ENCODE measurements at regions not wholly inside any gene's neighbourhood (a gene's known extent, or its start where the extent isn't known, plus 50 kb on each side); places are given as distances from the start of the nearest gene placed in this dataset.

DNA sequence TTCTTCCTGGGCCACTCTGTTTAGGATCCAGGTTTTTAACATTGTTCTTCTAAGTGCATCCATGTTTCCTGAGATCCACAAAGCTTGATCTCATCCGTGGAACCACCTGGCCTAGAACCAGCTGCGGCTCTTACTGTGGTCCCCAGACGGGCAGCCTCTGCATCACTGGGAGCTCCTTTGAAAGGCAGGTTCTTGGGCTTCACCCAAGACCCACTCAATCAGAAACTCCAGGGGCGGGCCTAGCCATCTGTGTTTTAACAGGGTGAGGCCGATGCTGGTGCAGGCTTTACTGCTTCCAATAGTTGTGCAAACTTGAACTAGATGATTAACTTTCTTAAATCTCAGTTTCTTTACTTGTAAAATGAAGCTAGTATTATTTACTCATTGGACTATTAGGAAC, 605.7 kb downstream of the FGF9 start:
- DNase-seq (ENCODE audit: low spot score) (no peak), FAIRE-seq (no peak)

DNA sequence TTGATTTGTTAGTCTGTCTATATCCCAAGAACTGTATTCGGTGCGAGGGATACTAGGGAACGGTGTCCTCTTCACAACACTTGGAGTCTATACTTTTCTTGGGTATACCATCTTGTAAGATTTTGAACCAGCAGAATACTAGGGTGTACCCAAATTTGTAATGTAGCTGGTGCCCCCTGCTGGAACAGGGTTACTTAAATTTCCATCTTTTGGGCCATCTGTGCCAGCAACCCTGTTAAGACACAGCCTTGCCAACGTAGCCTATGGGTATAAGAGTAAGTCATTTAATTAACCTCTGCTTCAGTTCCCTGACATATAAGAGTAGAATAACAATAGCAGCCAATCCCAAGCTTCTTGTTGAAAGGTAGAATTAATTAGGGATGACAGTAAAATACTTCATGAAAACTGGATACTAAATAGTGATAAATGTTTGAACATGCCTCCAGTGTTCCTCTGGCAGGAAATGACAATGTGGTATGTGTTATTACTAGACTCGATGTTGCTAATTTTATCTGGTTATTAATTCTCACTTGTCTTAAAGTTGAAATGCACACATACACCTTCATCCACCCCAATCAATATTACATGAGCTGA, 607.6 kb downstream of the FGF9 start:
- DNase-seq (ENCODE audit: low spot score) (no peak), FAIRE-seq (no peak)

DNA sequence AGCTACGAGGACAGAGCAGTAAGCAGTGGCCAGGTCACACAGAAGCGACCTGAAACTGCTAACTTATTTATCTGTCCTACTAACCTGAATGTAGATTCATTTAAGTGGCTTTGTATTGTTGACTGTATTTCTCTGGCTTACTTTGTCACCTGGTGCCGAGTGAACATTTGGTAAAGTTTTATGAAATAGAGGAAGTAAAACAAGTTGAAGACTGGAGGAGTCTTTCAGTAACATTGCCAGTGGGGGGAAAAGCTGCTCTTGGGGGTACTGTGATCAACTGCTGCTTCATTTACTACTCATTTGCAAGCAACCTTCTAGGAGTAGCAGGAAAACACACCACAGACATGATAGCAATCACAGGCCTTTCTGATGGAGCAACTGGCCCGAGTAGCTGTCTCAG, 615.0 kb downstream of the FGF9 start:
- DNase-seq (ENCODE audit: low spot score) (no peak), FAIRE-seq (no peak)

DNA sequence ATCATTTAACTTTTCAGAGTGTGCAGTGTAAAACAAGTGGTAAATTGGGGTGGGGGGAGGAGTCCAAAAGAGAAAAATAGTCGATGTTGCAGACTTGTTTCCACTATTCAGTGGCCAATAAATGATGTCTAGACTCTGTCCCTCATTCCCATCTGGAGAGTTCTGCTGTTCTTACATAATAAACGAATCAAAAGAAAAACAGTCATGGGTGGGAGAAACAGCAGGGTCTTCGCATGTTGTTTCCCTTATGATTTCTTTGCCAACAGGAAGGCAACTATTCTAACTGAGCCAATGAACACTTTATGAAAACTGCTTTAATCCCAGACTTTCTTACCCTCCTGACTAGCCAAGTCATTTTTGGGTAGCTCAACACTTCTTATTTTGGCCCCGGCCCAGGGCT, 615.5 kb downstream of the FGF9 start:
- FAIRE-seq = no peak
- no peak for DNase-seq (ENCODE audit: low spot score)

DNA sequence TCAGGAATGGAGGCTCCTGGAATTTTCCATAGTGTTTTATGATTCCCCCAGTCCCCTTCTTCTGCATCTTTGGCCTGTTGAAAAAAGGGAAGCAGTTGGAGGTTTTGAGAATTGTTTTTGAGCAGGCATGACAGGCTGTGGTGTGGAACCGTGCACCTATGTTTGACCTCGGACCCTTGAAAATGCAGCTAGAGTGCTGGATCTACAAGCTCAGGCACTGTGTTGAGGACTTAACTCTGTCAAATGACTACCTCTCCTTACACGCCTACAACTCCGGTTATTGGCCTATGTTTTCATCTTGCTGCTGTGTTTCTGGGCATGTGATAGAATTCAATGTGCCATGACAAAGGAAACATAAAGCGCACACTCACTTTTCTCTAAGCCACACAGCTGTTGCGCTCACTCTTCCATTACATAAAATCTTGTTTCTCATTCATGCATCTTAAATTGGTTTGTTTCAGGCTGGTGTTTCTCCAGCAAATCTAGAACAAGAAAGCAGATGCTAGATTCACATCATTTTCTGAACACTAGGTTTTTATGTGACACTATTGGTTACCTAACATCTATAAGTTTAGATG, 616.6 kb downstream of the FGF9 start:
- no peak for FAIRE-seq
- DNase-seq (ENCODE audit: low spot score) = no peak

DNA sequence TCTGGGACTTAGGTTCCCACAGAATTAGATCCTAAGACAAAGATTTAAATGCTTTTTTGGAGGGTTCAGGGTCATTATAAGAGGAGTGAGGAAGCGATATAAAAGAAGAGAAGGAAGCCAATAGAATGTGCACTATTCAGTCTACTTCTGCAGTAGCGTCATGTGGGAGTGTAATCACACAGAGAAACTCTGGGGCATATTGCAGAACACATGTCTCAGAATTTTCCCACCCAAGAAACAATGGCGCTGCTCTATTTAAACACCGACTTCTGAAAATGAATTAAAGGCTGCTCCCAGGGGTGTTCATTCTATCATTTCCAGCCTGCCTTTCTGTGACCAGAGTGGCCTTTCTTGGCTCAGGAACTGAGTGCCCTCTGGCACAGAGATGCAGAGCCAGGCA, 617.6 kb downstream of the FGF9 start:
- no peak for DNase-seq (ENCODE audit: low spot score)
- FAIRE-seq = no peak

DNA sequence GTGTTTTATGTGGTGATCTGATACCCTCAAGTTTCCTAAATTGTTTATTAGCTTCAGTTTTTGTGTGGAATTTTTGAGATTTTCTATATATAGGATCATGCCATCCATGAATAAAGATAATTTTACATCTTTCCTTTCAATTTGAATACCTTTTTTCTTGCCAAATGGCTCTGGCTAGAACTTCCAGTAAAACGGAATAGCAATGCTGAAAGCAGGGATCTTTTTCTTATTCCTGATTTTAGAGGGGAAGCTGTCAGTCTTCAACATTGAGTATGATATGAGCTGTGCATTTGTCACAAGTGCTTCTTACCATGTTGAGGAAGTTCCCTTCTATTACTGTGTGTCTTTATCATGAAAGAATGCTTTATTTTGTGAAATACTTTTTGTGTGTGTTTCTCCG, 618.8 kb downstream of the FGF9 start:
- no peak for FAIRE-seq
- no peak for DNase-seq (ENCODE audit: low spot score)

DNA sequence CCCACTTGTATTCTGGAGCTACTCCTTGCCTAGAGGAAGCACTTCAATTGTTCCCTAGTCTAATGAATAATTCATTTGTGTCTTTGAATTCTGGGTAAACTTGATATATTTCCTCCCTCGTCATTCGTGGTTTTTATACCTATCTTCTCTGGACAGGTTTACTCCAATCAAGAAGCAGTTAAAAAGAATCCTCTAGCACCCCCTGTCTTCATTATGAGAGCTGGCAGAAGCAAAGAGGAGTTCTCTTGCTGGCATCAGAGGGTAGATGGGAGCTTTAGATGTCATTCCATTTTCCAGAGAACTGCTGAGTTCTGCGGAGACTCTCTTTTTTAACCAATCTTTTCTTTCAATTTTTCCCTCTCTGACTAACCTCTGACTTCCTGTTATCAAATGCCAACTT, 627.7 kb downstream of the FGF9 start:
- DNase-seq (ENCODE audit: low spot score) (no peak), FAIRE-seq (no peak)

DNA sequence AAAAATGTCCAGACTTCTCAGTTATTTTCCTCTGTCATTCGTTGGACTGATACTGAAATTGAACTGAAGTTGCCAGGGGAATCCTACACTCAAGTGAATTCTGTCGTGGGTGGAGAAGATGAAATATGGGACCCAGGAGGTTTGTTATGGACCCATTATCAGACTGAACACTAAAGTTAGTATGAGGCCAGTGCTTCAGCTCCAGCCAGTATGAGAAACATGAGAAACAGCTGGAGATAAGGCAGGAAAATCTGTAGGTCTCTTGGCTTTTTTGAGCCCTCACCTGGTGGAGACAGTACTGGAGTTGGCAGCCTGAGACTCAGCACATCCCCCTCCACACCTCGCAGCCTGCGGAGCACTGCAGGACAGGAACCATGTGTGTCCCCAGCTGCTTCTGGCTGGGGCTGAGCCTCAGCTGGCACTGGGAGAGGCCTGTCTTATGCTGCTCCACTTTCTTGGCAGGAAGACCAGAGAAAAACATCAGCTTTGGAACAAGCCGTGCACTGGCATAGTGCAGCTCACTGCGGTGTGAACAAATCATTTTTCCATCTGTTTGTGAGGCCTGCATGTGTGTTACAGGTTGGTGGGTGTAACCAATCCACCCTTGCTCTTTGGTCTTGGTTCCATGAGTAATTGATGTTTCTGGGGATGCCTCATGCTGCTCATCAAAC, 641.0 kb downstream of the FGF9 start:
- DNase-seq (ENCODE audit: low spot score) (no peak), FAIRE-seq (no peak)

DNA sequence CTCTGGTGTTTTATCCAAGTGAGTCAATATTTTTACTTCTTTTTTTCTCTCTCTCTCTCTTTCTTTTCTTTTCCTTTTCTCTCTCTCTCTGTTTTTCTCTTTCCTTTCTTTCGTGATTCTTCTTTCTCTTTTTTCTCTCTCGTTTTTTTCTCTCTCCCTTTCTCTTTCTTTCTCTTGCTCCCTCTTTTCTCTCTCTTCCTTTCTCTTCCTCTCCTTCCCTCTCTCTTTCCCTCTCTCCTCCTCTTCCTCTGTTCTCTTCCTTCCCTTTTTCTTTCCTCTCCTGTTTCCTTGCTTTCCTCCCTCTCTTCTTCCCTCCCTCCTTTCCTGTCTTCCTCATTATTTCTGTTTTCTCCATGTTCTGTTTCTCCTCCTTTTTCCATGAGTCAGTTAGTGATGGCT, 641.5 kb downstream of the FGF9 start:
- FAIRE-seq = no peak
- DNase-seq (ENCODE audit: low spot score) = no peak

DNA sequence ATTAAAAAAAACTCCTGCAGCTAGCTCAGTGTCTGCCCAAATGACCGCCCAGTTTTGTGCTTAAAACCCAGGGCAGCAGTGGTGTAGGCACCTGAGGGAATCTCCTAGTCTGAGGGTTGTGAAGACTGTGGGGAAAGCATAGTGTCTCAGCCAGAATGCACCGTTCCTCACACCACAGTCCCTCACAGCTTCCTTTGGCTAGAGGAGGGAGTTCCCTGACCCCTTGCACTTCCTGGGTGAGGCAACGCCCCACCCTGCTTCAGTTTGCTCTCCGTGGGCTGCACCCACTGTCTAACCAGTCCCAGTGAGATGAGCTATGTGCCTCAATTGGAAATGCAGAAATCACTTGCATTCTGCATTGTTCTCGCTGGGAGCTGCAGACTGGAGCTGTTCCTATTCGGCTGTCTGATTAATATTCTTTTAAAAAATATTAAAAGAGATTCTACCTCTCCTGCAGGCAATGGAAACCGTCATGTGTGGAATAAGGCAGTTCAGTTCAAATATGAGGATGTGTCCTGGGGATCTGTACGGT, 645.7 kb downstream of the FGF9 start:
- DNase-seq (ENCODE audit: low spot score) (no peak), FAIRE-seq (no peak)

DNA sequence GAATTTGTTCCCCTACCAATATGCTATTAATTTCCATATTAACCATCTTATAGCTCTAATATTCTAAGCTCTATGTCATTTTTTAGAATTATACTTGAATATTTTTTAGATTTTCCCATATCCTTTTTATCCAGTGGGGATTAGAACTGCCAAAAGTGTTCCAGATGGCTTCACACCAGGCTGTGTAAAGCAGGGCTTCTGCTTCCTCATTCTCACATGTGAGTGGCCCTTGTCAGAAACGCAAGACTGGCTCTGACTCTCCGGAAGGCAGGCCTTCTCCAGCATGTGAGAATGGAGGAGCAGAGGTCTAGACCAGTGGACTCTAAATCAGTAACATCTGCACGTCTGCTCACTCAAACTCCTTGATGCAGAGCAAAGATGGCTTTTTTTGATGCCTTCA, 650.1 kb downstream of the FGF9 start:
- FAIRE-seq = no peak

DNA sequence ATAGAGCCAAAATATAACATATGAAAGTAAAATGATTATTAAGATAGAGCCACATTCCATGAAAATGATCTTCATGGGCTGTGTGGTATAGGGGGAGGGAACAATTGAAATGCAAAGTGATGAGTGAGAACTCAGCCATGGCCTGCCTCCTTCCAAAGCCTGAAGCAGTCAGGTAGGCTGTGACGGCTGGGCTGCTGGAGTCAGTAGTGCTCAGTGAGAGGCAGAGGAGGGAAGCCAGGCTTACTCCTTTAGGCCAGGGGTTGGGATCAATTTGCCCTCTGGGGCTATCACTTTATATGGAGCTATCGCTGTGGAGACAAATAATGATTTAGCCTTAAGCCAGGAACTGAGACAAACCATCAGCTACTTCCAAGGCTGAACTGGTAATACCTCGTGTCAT, 654.9 kb downstream of the FGF9 start:
- no peak for DNase-seq (ENCODE audit: low spot score)
- no peak for FAIRE-seq

More for the DNA sequence above, 650.1 kb downstream of the FGF9 start:
- DNase-seq (ENCODE audit: low spot score) = no peak

DNA sequence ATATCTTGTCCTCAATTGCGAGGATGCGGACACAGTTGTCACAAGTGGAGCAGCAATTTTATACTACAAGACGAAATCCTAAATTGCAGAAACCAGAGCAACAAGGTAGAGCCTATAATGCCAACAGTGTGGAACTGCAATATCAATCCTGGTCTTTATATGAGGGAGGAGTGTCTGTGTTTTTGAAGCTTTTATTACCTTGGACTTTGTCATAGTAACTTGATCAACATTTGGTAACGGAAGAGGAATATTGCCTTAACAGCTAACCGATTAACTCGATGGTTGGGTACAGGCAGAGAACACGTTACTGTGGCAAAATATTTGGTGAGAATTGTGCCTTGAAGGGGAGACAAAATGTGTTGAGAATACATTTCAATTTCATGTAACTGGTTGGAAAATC, 661.5 kb downstream of the FGF9 start:
- DNase-seq (ENCODE audit: low spot score) = no peak

DNA sequence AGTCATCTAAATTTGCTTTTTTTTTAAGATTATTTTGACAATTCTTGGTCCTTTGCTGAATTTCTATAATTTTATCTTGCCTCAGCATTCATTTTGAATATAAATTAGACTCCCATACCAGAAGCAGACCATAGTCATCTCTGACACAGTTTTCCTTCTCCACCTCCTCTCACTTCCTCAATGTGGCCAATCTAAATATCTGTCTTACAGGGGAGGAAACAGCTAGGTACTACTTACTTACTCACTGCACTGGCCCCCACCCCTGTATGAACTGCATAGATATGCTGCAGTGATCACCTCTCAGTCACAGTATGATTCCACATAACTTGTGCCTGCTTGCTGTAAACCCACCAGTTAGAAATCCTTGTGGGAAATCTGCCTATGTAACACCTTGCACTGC, 665.6 kb downstream of the FGF9 start:
- no peak for FAIRE-seq
- no peak for DNase-seq (ENCODE audit: low spot score)

More for the DNA sequence above, 661.5 kb downstream of the FGF9 start:
- FAIRE-seq = no peak

DNA sequence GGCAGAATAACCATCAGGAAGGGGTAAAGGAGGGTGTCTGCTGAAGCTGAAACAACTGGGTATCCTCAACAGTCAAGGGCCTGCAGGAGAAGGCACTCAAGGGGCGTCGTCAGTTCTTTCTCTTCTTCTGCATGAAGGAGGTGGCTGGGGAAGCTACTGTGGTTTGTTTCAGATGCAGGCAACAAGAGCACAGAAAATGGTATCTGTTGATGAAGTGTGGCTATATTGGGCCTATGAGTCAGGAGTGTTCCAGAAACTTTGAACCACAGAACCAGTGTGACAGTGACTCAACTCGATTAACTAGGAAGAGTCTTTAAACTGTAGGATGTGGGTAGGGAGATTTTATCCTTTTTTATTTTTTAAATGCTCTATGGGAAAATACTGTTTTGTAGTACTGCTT, 686.3 kb downstream of the FGF9 start:
- FAIRE-seq = no peak

DNA sequence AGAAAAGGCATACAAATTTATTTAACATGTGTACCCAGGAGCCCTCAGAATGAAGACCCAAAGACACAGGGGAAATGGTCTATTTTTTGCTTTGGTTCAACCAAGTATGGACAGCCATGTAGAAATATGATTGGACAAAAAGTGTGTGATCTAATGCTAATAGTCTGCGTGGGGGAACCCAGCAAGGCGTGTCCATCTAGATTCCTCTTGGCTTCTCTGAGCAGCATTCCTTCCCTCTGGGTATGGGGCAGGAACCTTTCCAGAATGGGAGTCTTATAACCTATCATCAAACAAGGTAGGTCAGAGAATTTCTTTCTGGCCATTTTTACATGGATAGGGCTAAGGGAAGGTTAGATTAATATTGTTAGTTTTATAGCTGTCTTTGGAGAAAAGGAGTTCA, 698.2 kb downstream of the FGF9 start:
- no peak for FAIRE-seq

More for the DNA sequence above, 686.3 kb downstream of the FGF9 start:
- no peak for DNase-seq (ENCODE audit: low spot score)

DNA sequence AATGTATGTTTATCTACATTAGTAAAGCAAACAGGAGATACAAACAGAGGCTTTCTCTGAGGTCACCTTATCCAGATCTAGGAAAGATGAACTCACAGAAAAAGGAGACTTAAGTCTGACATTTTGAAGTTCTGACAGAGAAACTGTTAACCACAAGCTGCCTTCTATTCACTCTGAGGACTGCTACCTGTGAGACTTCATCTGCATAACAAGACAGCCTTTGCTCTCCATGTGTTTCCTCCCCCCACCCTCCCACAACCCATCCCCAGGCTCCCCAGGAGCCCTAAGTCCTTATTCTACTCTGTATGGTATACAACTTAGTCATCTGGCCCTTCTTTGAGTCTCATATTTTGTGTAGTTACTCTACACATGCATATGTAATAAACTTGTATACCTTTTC, 699.0 kb downstream of the FGF9 start:
- DNase-seq (ENCODE audit: low spot score) = no peak
- no peak for FAIRE-seq

More for the DNA sequence above, 698.2 kb downstream of the FGF9 start:
- DNase-seq (ENCODE audit: low spot score) = no peak

DNA sequence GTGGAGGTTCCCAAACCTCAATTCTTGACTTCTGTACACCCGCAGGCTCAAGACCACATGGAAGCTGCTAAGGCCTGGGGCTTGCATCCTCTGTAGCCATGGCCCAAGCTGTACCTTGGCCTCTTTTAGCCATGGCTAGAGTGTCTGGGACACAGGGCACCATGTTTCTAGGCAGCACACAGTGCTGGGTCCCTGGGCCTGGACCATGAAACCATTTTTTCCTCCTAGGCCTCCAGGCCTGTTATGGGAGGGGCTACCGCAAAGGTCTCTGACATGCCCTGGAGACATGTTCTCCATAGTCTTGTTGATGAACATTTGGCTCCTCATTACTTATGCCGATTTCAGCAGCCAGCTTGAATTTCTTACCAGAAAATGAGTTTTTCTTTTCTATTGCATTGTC, 701.4 kb downstream of the FGF9 start:
- DNase-seq (ENCODE audit: low spot score) (no peak), FAIRE-seq (no peak)

DNA sequence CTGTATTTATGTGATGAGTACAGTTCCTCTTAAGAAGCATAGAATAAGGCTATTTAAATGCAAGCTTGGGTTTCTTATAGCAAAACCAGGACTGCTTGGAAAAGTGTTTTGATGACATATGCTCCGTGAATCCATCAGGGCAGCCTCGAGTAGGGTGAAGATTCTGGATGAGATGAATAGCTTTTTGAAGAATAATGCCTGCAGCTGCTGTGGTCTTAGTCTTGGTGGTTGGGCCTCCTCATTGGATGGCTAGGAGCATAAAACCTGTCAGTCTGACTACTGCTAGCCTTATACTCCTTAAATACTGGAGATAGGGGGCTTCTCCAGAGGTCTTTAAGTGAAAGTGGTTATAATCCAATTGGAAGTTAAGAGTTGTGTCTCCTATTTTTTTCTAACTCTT, 704.3 kb downstream of the FGF9 start:
- no peak for FAIRE-seq
- DNase-seq (ENCODE audit: low spot score) = no peak

DNA sequence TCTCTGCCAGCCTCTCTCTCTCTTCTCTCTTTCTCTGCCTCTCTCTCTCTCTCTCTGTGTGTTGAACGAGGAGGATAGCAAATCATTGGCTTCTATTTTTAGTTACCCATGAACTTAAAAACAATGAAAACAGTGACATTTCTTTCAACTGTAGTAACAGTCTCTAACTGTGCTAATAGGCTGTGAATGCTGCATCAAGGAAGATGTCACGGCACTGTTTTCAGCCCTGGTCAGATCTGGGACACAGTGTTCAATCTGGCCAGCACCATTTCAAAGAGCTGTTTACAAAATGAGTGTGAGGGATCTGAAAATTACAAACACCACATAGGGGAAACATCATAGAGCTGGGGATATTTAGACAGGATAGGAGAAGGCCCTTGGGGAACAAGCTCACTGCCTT, 717.0 kb downstream of the FGF9 start:
- no peak for FAIRE-seq
- DNase-seq (ENCODE audit: low spot score) = no peak

DNA sequence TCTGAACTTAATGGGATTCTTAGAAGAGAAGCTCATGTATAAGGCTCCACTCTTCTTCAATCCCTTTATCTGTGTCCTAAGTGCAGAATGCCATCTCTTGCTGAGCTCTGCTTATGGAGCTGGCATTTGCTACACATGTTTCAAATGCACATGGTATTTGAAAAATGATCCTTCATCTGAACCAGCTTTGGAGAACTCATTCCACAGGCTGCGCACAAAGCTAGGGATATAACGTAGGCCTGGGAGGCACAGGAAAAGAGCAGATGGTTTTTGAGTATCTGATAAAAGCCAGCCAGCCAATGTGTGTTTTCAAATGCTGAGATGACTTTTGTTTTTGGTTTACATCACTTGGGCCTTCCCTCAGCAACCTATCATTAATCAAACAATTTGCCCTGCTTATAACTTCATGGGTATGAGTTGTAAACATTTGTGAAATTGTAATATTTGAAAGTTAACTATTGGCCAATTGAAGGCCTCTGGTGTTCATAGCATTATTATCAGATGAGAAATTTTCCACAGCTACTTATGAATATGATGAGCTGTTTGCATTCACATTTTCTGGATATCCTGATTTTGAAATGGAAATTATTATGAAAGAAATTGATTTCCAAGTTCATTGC, 729.0 kb downstream of the FGF9 start:
- FAIRE-seq (no peak), DNase-seq (ENCODE audit: low spot score) (no peak)

DNA sequence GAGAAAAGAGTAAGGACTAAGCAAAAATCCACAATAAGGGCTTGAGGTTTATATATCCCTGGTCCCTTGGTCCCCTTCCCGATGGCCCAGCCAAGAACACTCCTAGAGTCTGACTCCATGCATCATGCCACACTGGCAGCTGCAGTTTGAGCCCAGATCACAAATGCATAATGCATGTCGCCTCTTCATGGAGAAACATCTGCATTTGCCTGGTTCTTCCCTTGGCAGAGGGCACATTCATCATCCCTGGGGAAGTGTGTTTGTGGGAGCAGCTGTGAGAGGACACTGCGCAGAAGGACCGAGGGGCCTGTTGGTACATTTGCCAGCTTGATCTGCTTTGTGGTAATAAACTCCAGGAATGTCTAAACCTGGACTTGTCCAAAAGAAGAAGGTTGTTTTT, 731.8 kb downstream of the FGF9 start:
- FAIRE-seq (no peak), DNase-seq (ENCODE audit: low spot score) (no peak)
